ENCODE measurements at regions not wholly inside any gene's neighbourhood (a gene's known extent, or its start where the extent isn't known, plus 50 kb on each side); places are given as distances from the start of the nearest gene placed in this dataset.

DNA sequence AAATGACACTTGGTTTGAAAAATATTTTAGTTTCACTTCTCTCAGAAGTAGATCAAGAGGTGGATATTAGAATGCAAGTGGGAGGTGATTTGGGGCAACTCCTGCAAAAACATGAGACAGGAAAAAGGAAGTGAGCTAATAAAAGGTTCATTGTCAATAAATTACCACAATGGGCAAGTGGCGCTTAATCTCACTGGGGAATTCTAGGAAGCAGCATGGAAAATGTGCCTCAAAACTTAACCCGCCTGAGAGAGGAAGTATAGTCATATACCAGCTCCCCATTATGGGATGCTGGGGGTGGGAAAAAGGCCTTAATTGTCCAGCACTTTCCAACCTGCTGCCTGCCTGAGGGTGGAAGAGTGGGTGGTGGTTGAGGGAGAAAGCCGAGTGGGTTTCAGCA, 204.1 kb downstream of the ELAVL2 start:
- DNase-seq (ENCODE audit: low spot score), result no peak
- no peak overlapping the region for H3K27ac ChIP-seq
- ChIA-PET POLR2A (ENCODE audit: low non-redundant PET) (no interaction called here), CTCF (no interaction called here)
- TF ChIP-seq, protein P1, sequence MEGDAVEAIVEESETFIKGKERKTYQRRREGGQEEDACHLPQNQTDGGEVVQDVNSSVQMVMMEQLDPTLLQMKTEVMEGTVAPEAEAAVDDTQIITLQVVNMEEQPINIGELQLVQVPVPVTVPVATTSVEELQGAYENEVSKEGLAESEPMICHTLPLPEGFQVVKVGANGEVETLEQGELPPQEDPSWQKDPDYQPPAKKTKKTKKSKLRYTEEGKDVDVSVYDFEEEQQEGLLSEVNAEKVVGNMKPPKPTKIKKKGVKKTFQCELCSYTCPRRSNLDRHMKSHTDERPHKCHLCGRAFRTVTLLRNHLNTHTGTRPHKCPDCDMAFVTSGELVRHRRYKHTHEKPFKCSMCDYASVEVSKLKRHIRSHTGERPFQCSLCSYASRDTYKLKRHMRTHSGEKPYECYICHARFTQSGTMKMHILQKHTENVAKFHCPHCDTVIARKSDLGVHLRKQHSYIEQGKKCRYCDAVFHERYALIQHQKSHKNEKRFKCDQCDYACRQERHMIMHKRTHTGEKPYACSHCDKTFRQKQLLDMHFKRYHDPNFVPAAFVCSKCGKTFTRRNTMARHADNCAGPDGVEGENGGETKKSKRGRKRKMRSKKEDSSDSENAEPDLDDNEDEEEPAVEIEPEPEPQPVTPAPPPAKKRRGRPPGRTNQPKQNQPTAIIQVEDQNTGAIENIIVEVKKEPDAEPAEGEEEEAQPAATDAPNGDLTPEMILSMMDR (conservative IDR thresholded peaks at IDR 0.05; ENCODE audit: low read depth), result no peak

DNA sequence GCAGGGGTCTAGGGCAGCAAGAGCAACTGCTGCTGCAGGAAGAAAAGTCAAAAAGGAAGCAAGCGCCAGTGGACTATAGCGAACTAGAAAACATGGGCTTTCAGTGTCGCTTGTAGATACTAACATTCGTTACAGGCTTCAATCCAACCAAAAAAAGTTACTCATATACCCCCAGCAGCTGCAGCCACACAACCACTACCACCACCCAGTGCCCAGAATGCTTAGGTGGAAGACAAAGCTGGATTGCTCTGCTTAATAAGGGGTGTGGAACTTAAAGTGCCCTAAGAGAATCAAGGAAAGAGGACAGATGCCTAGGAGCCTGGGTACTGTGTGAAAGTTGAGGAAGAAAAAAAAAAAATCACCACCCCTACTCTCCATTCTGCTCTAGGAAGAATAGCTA, 203.6 kb downstream of the ELAVL2 start:
- POLR2A ChIA-PET (ENCODE audit: low non-redundant PET), result no interaction called here

DNA sequence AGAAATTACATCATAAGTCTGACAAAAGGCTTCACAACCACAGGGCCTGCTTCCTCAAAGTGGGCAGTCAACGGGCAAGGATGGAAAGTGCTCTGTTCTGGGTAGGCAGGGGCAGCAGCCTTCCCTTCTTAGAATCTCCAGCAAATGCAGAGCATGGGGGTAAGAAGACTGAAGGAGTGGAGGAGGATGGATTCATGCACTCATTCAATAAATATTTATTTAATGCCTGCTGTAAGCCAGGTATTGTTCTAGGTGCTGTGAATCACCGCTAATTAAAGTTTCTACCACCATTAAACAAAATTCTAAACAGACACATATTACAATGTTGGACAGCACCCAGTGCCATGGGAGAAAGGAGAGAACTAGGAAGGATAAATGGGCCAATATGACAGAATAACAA, 195.6 kb downstream of the ELAVL2 start:
- TF ChIP-seq, protein P1 (conservative IDR thresholded peaks at IDR 0.05; ENCODE audit: low read depth), result no peak
- no peak overlapping the region for H3K27ac ChIP-seq
- ChIA-PET POLR2A (ENCODE audit: low non-redundant PET) (no interaction called here), CTCF (no interaction called here)
- no peak for DNase-seq (ENCODE audit: low spot score)

More for the DNA sequence above, 203.6 kb downstream of the ELAVL2 start:
- CTCF ChIA-PET, result interaction anchor here (0.6 kb wide), 1 partner anchor 1079 kb away, joined by 5 read pairs; no protein-coding TSS in a partner anchor
- TF ChIP-seq, protein P1 (conservative IDR thresholded peaks at IDR 0.05; ENCODE audit: low read depth), result no peak
- DNase-seq (ENCODE audit: low spot score), result no peak
- no peak overlapping the region for H3K27ac ChIP-seq

DNA sequence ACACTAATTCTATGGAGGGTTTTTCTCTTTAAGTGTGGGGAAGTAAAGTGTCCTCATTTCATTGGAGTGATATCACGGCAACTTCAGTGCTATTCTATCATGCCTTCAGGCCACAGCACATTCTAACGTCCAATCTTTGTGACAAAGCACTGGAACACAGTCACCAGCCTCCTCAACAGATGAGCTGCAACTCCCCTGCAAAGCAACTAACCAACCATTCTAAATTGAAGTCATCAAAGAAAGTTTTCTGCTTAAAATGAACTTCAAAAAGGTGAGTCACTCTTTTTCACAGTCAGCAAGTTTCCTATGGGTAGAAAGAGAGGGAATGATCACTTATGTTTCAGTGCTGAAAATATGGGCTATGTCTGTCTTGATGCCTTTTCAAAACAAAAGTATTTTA, 190.8 kb downstream of the ELAVL2 start:
- DNase-seq (ENCODE audit: low spot score), result no peak
- TF ChIP-seq, protein P1 (conservative IDR thresholded peaks at IDR 0.05; ENCODE audit: low read depth), result no peak
- H3K27ac ChIP-seq, result no peak overlapping the region
- POLR2A ChIA-PET (ENCODE audit: low non-redundant PET), result no interaction called here
- CTCF ChIA-PET, result no interaction called here

DNA sequence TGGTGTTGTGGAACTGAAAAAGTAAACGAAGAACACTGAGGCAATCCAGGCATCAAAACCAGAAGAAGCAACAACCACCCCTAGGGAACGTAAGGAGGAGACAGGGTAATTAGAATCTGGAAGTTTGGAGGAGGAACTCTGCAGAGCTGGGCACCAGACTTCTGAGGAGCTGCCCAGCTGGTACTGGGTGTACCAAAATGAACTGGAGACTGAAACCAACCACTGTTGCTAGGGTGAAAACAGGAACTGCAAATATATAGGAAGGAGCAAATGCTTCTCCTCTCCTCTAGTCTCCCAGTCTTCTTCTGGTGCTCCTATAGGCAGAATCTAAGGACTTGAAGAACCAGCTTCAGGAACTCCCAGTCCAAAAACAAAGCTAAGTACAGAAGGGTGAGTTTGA, 189.8 kb downstream of the ELAVL2 start:
- ChIA-PET CTCF (no interaction called here), POLR2A (ENCODE audit: low non-redundant PET) (no interaction called here)
- TF ChIP-seq, protein P1 (conservative IDR thresholded peaks at IDR 0.05; ENCODE audit: low read depth), result no peak
- no peak overlapping the region for H3K27ac ChIP-seq
- DNase-seq (ENCODE audit: low spot score), result no peak

DNA sequence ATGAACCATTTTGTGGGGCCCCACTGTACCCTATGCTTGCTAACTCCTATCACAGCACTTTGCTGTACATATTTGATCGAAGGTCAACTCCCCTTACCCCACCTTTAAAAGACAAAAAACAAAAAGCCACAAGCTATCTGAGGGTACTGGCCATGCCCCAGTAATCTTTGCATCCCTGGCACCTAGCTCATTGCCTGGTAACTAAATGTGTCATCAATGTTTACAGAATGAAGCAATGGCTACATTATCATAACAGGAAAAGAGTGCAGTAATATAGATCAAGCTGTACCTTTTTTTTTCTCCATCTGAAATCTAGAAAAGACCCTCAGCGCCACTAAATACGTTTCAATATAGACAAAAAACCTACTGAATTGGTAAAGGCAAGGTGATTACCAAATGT, 188.0 kb downstream of the ELAVL2 start:
- CTCF ChIA-PET, result no interaction called here
- no peak for DNase-seq (ENCODE audit: low spot score)
- POLR2A ChIA-PET (ENCODE audit: low non-redundant PET), result no interaction called here
- no peak overlapping the region for H3K27ac ChIP-seq
- TF ChIP-seq, protein P1 (conservative IDR thresholded peaks at IDR 0.05; ENCODE audit: low read depth), result no peak
